IMR-90 (cell line): ENCODE measurements at regions not wholly inside any gene's neighbourhood (a gene's known extent, or its start where the extent isn't known, plus 50 kb on each side); places are given as distances from the start of the nearest gene placed in this dataset.

ENCODE experiments used
- ATAC-seq: fragments of 200-7000 bp; cut with Tn5 transposase; 2 replicates; pipeline ENCODE4 v1.9.1; 2020; ENCODE audit warnings: low read depth, mild to moderate bottlenecking, moderate library complexity
- BruUV-seq: library from RNA; stranded (reverse); fragments of 400-500 nt; replicated peaks from 2 replicates; lab custom pipeline; 2021; lab: Mats Ljungman, UMichigan
- CTCF ChIA-PET: fragments of 300-600 bp; formaldehyde crosslinking; extraction: SDS; loops from one replicate; lab custom pipeline; 2021; ENCODE audit warnings: antibody characterized with exemption; lab: Yijun Ruan, JAX
- POLR2A ChIA-PET: fragments of 300-600 bp; sonication (Branson Sonifier 250); formaldehyde crosslinking; loops from one replicate; lab custom pipeline; 2022; ENCODE audit warnings: antibody characterized with exemption; ENCODE audit not compliant: unreplicated experiment; lab: Charles Lee
- DNase-seq: peaks from one replicate; pipeline ENCODE4 v3.0.0; 2013
- H2AFZ ChIP-seq: replicated peaks from 2 replicates; pipeline ENCODE3; 2013; ENCODE audit warnings: low read length, mild to moderate bottlenecking; ENCODE audit not compliant: poor library complexity
- H2AK5ac ChIP-seq: 2 replicates; pipeline ENCODE4 v1.6.1; 2013; ENCODE audit warnings: low read depth, low read length, inconsistent platforms
- H2AK9ac ChIP-seq: replicated peaks from 2 replicates; pipeline ENCODE3; 2013; ENCODE audit warnings: mild to moderate bottlenecking, low read depth, low read length, moderate library complexity; ENCODE audit not compliant: poor library complexity
- H2BK120ac ChIP-seq: 2 replicates; pipeline ENCODE4 v1.6.1; 2013; ENCODE audit warnings: low read depth, low read length, inconsistent platforms
- H2BK15ac ChIP-seq: 3 replicates; pipeline ENCODE4 v1.6.1; 2013; ENCODE audit warnings: low read depth, low read length, inconsistent platforms
- H2BK20ac ChIP-seq: 2 replicates; pipeline ENCODE4 v1.6.1; 2013; ENCODE audit warnings: low read depth, mild to moderate bottlenecking, inconsistent platforms, low read length, moderate library complexity
- H2BK5ac ChIP-seq: 2 replicates; pipeline ENCODE4 v1.6.1; 2013; ENCODE audit warnings: mild to moderate bottlenecking, low read depth, low read length, inconsistent platforms; ENCODE audit not compliant: poor library complexity, severe bottlenecking
- H3K14ac ChIP-seq: replicated peaks from 2 replicates; pipeline ENCODE4 v1.6.1; 2013; ENCODE audit warnings: low read depth, low read length, inconsistent platforms
- H3K18ac ChIP-seq: 2 replicates; pipeline ENCODE4 v1.6.1; 2013; ENCODE audit warnings: low read depth, low read length, control low read depth
- H3K23ac ChIP-seq: 2 replicates; pipeline ENCODE4 v1.6.1; 2013; ENCODE audit warnings: low read depth, low read length, inconsistent platforms
- H3K27ac ChIP-seq: 2 replicates; pipeline ENCODE4 v1.5.1; 2013; ENCODE audit warnings: mild to moderate bottlenecking, control low read depth, low read length; ENCODE audit not compliant: insufficient read depth
- H3K27me3 ChIP-seq: 2 replicates; pipeline ENCODE4 v1.6.1; 2013; ENCODE audit warnings: low read length; ENCODE audit not compliant: control insufficient read depth, insufficient read depth
- H3K36me3 ChIP-seq: 2 replicates; pipeline ENCODE4 v1.6.1; 2013; ENCODE audit warnings: low read length, mixed read lengths; ENCODE audit not compliant: control insufficient read depth, insufficient read depth
- H3K4ac ChIP-seq: 2 replicates; pipeline ENCODE4 v1.6.1; 2013; ENCODE audit warnings: low read depth, low read length, inconsistent platforms
- H3K4me1 ChIP-seq: 2 replicates; pipeline ENCODE4 v1.6.1; 2013; ENCODE audit warnings: low read length, mixed read lengths; ENCODE audit not compliant: control insufficient read depth, insufficient read depth
- H3K4me2 ChIP-seq: 2 replicates; pipeline ENCODE4 v1.6.1; 2013; ENCODE audit warnings: low read depth, mild to moderate bottlenecking, control low read depth, low read length, moderate library complexity
- H3K4me3 ChIP-seq: 2 replicates; pipeline ENCODE4 v1.5.1; 2013; ENCODE audit warnings: low read depth, mild to moderate bottlenecking, control low read depth, low read length, moderate library complexity; ENCODE audit not compliant: insufficient read depth
- H3K56ac ChIP-seq: 2 replicates; pipeline ENCODE4 v1.6.1; 2013; ENCODE audit warnings: low read length, inconsistent platforms; ENCODE audit not compliant: insufficient read depth; ENCODE audit errors: extremely low read depth
- H3K79me1 ChIP-seq, 2 experiments: 2 replicates each; pipeline ENCODE4 v1.6.1; 2013; ENCODE audit warnings: low read length in 2 of 2, inconsistent platforms in 1 of 2, low read depth in 1 of 2
- H3K9ac ChIP-seq: 2 replicates; pipeline ENCODE4 v1.6.1; 2013; ENCODE audit warnings: low read depth, low read length, control low read depth
- H3K9me1 ChIP-seq: 2 replicates; pipeline ENCODE4 v1.6.1; 2013; ENCODE audit warnings: low read length, inconsistent platforms; ENCODE audit not compliant: insufficient read depth
- H3K9me3 ChIP-seq: 2 replicates; pipeline ENCODE4 v1.6.1; 2013; ENCODE audit warnings: low read length; ENCODE audit not compliant: control insufficient read depth, insufficient read depth
- H4K20me1 ChIP-seq: 2 replicates; pipeline ENCODE4 v1.6.1; 2013; ENCODE audit warnings: low read length, inconsistent platforms; ENCODE audit not compliant: insufficient read depth
- H4K5ac ChIP-seq: 2 replicates; pipeline ENCODE4 v1.6.1; 2013; ENCODE audit warnings: mild to moderate bottlenecking, low read depth, low read length, control low read depth
- H4K8ac ChIP-seq, 2 experiments: 2 replicates each; pipeline ENCODE4 v1.6.1; 2013; ENCODE audit warnings: low read depth in 2 of 2, low read length in 2 of 2, control low read depth in 1 of 2, inconsistent platforms in 1 of 2
- H4K91ac ChIP-seq: 2 replicates; pipeline ENCODE4 v1.6.1; 2013; ENCODE audit warnings: low read depth, low read length, inconsistent platforms; ENCODE audit not compliant: insufficient read depth
- CEBPB ChIP-seq: IDR thresholded peaks from 2 replicates; pipeline ENCODE4 v1.6.1; 2012; ENCODE audit warnings: low read depth, low read length, improper control_type of control experiment
- ELK1 ChIP-seq: fragments of 150-350 bp; IDR thresholded peaks from 2 replicates; pipeline ENCODE4 v1.6.1; 2016; ENCODE audit warnings: low read depth, mild to moderate bottlenecking, low read length, moderate library complexity, borderline replicate concordance
- MAFK ChIP-seq: IDR thresholded peaks from 2 replicates; pipeline ENCODE4 v1.6.1; 2012; ENCODE audit warnings: low read depth, low read length, improper control_type of control experiment
- MXI1 ChIP-seq: IDR thresholded peaks from 2 replicates; pipeline ENCODE4 v1.6.1; 2012; ENCODE audit warnings: low read depth, mild to moderate bottlenecking, low read length, moderate library complexity, borderline replicate concordance
- USF2 ChIP-seq: fragments of 150-350 bp; IDR thresholded peaks from 2 replicates; pipeline ENCODE4 v1.6.1; 2017; ENCODE audit warnings: mild to moderate bottlenecking, antibody characterized with exemption, low read length, low read depth
- WGBS, 2 experiments: methylation state at CpG; one replicate each; pipeline versions ENCODE4 v1.1.5 to v1.1.7; 2013; ENCODE audit warnings: missing lambda C conversion rate in 2 of 2; ENCODE audit not compliant: insufficient read length in 1 of 2; ENCODE audit errors: extremely low coverage in 2 of 2; 5-methylcytosine and 5-hydroxymethylcytosine counted together
- dilution Hi-C: fragments of 300-500 bp; cut with HindIII; formaldehyde crosslinking; loops from one replicate; pipeline ENCODE4 v1.14.3; 2018; ENCODE audit warnings: low sequenced_read_pairs; ENCODE audit not compliant: unreplicated experiment
- in situ Hi-C: fragments of 300-500 bp; cut with MboI; formaldehyde crosslinking; loops from 3 replicates; pipeline ENCODE4 v1.14.3; 2019; ENCODE audit warnings: low sequenced_read_pairs, inconsistent platforms, mixed read lengths
- intact Hi-C: fragments of 100-400 bp; cut with micrococcal nuclease; formaldehyde crosslinking; loops from 2 replicates; pipeline ENCODE4 v1.10.0; 2022

- Histone ChIP-seq H2BK5ac (no peak overlapping the region), H3K4me1 (no peaks in the 10 kb centered on the region), H3K79me1 (no peaks in the 10 kb centered on the region), H3K27me3 (no peaks in the 10 kb centered on the region), H3K18ac (no peak overlapping the region), H4K91ac (no peak overlapping the region), H2AFZ (no peak overlapping the region), H3K4me2 (no peak overlapping the region), H3K56ac (no peak overlapping the region), H3K9ac (no peak overlapping the region), H2AK9ac (no peak overlapping the region), H2BK120ac (no peak overlapping the region), H3K36me3 (no peaks in the 10 kb centered on the region), H3K4ac (no peak overlapping the region), H3K4me3 (no peak overlapping the region), H3K23ac (no peak overlapping the region), H4K8ac (no peak overlapping the region), H3K27ac (no peak overlapping the region), H2AK5ac (no peak overlapping the region), H3K9me3 (no peaks in the 10 kb centered on the region; the same call in 1 of the 2 replicates), H2BK15ac (no peak overlapping the region), H3K14ac (no peak overlapping the region), H4K5ac (no peak overlapping the region), H3K9me1 (no peaks in the 10 kb centered on the region), H2BK20ac (no peak overlapping the region), H4K20me1 (no peaks in the 10 kb centered on the region)
- ChIA-PET CTCF (interaction anchor here (0.6 kb wide), 1 partner anchor 417 kb away, joined by 3 read pairs; no protein-coding TSS in a partner anchor), POLR2A (no interaction called here)
- in situ Hi-C loops: no loop called here
- BruUV-seq: no TSS peak
- dilution Hi-C loops: no loop called here
- TF ChIP-seq MXI1 (no peak), MAFK (no peak), ELK1 (no peak), USF2 (no peak), CEBPB (no peak)
- 38% methylated on average over 2 of the region's 4 CpGs; no CpG with 5 or more reads in 1 of the 2 experiments for WGBS, 2 experiments
- no peak for DNase-seq
- intact Hi-C loops: no loop called here
- ATAC-seq: no peak
Measured at GRCh38 chr11:109729761-109730160, 307.8 kb downstream of the C11orf87 start.
